MM.1S (cell line): ENCODE measurements at regions not wholly inside any gene's neighbourhood (a gene's known extent, or its start where the extent isn't known, plus 50 kb on each side); places are given as distances from the start of the nearest gene placed in this dataset.

Experiments
- DNase-seq: peaks from one replicate; pipeline ENCODE4 v3.0.0-alpha.2; 2015
- H2AFZ ChIP-seq: fragments of 300-600 bp; sonication (generic); 2 replicates; pipeline ENCODE4 v1.6.0; 2016; ENCODE audit warnings: antibody characterized with exemption, low read length
- H3F3A ChIP-seq: fragments of 300-600 bp; sonication (generic); 2 replicates; pipeline ENCODE4 v1.6.1; 2016; ENCODE audit warnings: mild to moderate bottlenecking, antibody characterized with exemption, low read length, moderate library complexity, mixed read lengths; ENCODE audit not compliant: insufficient read depth
- H3K27ac ChIP-seq: fragments of 300-600 bp; sonication (generic); 2 replicates; pipeline ENCODE4 v1.5.1; 2016; ENCODE audit warnings: mild to moderate bottlenecking, low read length
- H3K27me3 ChIP-seq: fragments of 300-600 bp; sonication (generic); replicated peaks from 2 replicates; pipeline ENCODE4 v1.6.0; 2016; ENCODE audit warnings: low read length; ENCODE audit not compliant: insufficient read depth
- H3K36me3 ChIP-seq: fragments of 300-600 bp; sonication (generic); replicated peaks from 2 replicates; pipeline ENCODE4 v1.6.1; 2016; ENCODE audit warnings: mild to moderate bottlenecking, low read length, mixed read lengths; ENCODE audit not compliant: insufficient read depth
- H3K4me1 ChIP-seq: fragments of 300-600 bp; sonication (generic); 2 replicates; pipeline ENCODE4 v1.6.1; 2016; ENCODE audit warnings: low read length, mixed read lengths
- H3K4me2 ChIP-seq: fragments of 300-600 bp; sonication (generic); 2 replicates; pipeline ENCODE4 v1.6.0; 2016; ENCODE audit warnings: low read depth, low read length
- H3K4me3 ChIP-seq: fragments of 300-600 bp; sonication (generic); 2 replicates; pipeline ENCODE4 v1.5.1; 2016; ENCODE audit warnings: low read length, mixed read lengths
- H3K79me2 ChIP-seq: fragments of 300-600 bp; sonication (generic); 2 replicates; pipeline ENCODE4 v1.6.1; 2016; ENCODE audit warnings: mixed run types, low read length, mixed read lengths
- H3K9ac ChIP-seq: fragments of 300-600 bp; sonication (generic); 2 replicates; pipeline ENCODE4 v1.6.1; 2016; ENCODE audit warnings: low read length, mixed read lengths
- H3K9me2 ChIP-seq: fragments of 300-600 bp; sonication (generic); replicated peaks from 2 replicates; pipeline ENCODE4 v1.6.1; 2016; ENCODE audit warnings: mild to moderate bottlenecking, low read length, mixed read lengths; ENCODE audit not compliant: insufficient read depth
- H3K9me3 ChIP-seq: fragments of 300-600 bp; sonication (generic); replicated peaks from 2 replicates; pipeline ENCODE4 v1.6.1; 2016; ENCODE audit warnings: mild to moderate bottlenecking, low read length, mixed read lengths; ENCODE audit not compliant: insufficient read depth
- H4K20me1 ChIP-seq: fragments of 300-600 bp; sonication (generic); 2 replicates; pipeline ENCODE4 v1.6.1; 2016; ENCODE audit warnings: mild to moderate bottlenecking, low read length, moderate library complexity, mixed read lengths; ENCODE audit not compliant: insufficient read depth
- EZH2 ChIP-seq: fragments of 300-600 bp; sonication (generic); optimal IDR thresholded peaks from 2 replicates; pipeline ENCODE3; 2017; ENCODE audit warnings: low read depth, mild to moderate bottlenecking, antibody characterized with exemption, low read length, mixed read lengths
- EZH2phosphoT487 ChIP-seq: fragments of 300-600 bp; sonication (generic); IDR thresholded peaks from 2 replicates; pipeline ENCODE4 v1.6.1; 2018; ENCODE audit warnings: antibody characterized with exemption, low read length
- TF ChIP-seq, protein P1 (sequence below): fragments of 300-600 bp; sonication (generic); IDR thresholded peaks from 2 replicates; pipeline ENCODE4 v1.5.1; 2016; ENCODE audit warnings: antibody characterized with exemption, low read length, mixed read lengths

DNA sequence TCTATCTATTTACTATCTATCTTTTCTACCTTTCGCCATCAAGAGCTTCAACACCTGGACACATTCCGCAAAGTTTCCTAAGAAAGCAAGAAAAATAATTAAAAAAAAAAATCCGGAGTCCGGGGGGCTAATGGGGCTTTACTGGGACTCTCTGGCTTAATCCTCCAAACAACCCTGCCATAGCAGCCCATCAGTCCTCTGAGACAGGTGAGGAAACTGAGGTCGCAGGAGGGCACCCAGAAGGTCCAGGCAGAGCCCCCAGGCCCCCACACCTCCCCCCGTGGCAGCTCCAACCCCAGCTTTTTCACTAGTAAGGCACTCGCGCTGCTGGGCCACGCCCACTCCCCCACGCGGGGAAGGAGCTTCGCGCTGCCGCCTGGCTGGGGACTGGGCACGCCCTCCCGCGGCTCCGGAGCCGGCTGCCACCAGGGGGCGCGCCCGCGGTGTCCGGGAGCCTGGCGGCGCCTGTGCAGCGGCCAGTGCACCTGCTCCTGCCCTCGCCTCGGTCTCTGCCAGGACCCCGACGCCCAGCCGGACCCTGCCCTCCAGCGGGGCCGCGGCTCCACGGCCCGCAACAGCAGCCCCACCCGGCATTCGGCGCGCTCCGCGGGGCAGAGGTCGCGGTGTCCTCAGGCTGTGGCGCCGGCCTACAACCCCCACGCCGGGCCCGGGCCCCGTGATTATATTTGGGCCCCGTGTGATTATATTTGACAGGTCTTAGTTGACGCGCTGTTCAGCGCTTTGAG, 54.1 kb upstream of the SAMD11 start:
- DNase-seq, result peak; percentile 57
- H3F3A ChIP-seq, result no peaks in the 10 kb centered on the region; the same call in 1 of the 2 replicates
- no peak overlapping the region for H3K27ac ChIP-seq
- H3K4me1 ChIP-seq, result no peaks in the 10 kb centered on the region
- H3K36me3 ChIP-seq, result no peaks in the 10 kb centered on the region
- peaks cover 14% of the 10 kb centered on the region for H3K27me3 ChIP-seq
- H4K20me1 ChIP-seq, result no peaks in the 10 kb centered on the region
- no peak overlapping the region for H3K4me3 ChIP-seq
- H3K9ac ChIP-seq, result no peak overlapping the region
- no peaks in the 10 kb centered on the region for H3K9me2 ChIP-seq
- peak overlapping the region; percentile 81; the same call in 1 of the 2 replicates for H3K4me2 ChIP-seq
- no peaks in the 10 kb centered on the region for H3K79me2 ChIP-seq
- 0 out of 2 replicates have a peak overlapping the region, but pooled peaks have one; percentile 45 for H2AFZ ChIP-seq
- H3K9me3 ChIP-seq, result no peaks in the 10 kb centered on the region
- TF ChIP-seq EZH2, result no peak
- TF ChIP-seq, protein P1, sequence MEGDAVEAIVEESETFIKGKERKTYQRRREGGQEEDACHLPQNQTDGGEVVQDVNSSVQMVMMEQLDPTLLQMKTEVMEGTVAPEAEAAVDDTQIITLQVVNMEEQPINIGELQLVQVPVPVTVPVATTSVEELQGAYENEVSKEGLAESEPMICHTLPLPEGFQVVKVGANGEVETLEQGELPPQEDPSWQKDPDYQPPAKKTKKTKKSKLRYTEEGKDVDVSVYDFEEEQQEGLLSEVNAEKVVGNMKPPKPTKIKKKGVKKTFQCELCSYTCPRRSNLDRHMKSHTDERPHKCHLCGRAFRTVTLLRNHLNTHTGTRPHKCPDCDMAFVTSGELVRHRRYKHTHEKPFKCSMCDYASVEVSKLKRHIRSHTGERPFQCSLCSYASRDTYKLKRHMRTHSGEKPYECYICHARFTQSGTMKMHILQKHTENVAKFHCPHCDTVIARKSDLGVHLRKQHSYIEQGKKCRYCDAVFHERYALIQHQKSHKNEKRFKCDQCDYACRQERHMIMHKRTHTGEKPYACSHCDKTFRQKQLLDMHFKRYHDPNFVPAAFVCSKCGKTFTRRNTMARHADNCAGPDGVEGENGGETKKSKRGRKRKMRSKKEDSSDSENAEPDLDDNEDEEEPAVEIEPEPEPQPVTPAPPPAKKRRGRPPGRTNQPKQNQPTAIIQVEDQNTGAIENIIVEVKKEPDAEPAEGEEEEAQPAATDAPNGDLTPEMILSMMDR, result peak; percentile 71
- no peak for TF ChIP-seq EZH2phosphoT487
